Activated CD8-positive, alpha-beta memory T cell treated with anti-CD3 and anti-CD28 coated beads, Interleukin-2, amount 50 U/mL, for 48 hours (primary cell): ENCODE measurements at regions not wholly inside any gene's neighbourhood (a gene's known extent, or its start where the extent isn't known, plus 50 kb on each side); places are given as distances from the start of the nearest gene placed in this dataset.

Experiments
- DNase-seq: peaks from one replicate; pipeline ENCODE4 v3.0.0-alpha.2; 2020

DNA sequence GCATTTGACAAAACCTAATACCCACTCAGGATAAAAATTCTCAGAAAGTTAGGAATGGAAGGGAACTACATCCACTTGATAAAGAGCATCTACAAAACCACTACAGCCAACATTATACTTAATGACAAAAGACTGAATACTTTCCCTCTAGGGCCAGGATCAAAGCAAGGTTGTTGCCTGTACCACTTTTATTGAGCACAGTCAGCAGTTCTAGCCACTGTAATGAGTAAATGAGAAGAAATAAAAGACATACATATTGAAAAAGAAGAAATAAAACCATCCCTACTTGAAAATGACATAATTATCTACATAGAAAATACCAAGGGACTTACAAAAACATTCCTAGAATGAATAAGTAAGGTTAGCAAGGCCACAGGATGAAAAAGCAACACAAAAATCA is 194.8 kb upstream of the ZNF507 start:
- no peak for DNase-seq

- no peak for DNase-seq
These were observed 191.0 kb upstream of the ZNF507 start for GRCh38 chr19:32154418-32154817.

- no peak for DNase-seq
These were observed 180.9 kb upstream of the ZNF507 start for GRCh38 chr19:32164384-32164992.

DNA sequence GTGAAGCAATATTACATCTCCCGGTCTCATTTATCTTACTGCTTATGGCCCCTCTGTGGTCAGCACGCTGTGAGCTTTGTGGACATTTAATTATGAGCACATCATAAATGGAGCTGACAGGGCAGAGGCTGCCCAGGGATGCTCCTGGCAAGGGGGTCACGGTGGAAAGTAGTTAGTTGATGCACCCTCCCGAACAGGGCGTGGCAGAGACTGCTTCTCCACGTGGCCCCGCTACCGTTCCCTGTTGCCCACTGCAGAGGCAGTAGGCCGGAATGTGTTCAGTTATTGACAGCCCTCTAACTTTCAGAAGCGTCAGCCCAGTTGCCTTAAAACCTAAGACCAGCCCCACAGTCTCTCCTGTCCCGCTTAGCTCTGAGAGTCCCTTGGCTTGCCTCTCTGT is 180.3 kb upstream of the ZNF507 start:
- DNase-seq = no peak

- no peak for DNase-seq
These were observed 179.7 kb upstream of the ZNF507 start for GRCh38 chr19:32165750-32166149.

GRCh38 chr19:32166238-32166637 is 179.2 kb upstream of the ZNF507 start:
- no peak for DNase-seq

GRCh38 chr19:32168111-32168510 is 177.3 kb upstream of the ZNF507 start:
- DNase-seq = no peak

DNA sequence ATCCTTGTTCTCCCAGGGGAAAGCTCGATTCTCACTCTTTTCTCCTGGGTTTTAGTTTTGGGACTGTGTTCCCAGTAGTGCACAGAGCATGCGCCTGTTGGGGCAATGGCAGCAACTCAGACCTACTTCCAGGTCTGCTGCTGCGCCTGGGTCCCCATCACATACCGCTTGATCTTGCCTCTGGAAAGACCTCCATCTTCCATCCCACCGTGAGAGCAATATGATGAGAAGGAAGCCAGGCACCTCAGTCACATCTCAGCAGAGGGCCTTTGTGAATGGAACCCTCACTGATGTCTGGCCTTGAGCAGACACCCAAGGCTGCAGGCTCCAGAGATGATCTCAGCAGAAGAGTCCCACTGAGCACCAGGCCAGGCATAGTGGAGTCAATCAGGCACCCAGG is 176.8 kb upstream of the ZNF507 start:
- no peak for DNase-seq

GRCh38 chr19:32171719-32172151 is 173.7 kb upstream of the ZNF507 start:
- no peak for DNase-seq

DNA sequence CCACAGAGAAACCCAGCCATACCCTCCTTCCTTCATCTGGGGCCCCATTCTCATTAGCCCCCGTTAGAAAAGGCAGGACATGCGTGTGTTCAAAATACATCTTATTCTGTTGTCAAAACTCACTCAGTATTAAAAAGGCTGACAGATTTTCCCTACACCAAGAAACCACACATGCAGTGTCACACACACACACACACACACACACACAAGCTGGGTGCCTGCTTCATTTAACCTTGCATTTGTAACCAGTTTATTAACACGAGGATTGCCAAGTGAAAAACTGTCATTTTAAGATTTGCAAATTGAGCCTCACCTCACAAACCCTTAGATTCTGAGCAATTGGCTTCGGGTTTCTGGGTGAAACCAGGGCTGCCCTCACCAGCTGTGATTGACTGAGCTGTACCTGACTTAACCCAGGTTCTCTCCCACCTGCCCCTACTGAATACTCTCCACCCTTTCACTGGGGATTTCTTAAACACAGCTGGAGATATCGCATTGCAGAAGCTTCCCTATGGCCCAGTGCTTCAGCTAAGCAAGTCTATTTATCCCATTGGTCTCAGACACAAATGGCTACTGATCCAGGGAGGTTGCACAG is 172.7 kb upstream of the ZNF507 start:
- DNase-seq = no peak

GRCh38 chr19:32173836-32174235 is 171.6 kb upstream of the ZNF507 start:
- DNase-seq = no peak

- no peak for DNase-seq
These were observed 170.9 kb upstream of the ZNF507 start for GRCh38 chr19:32174386-32175113.

GRCh38 chr19:32176591-32176990 is 168.8 kb upstream of the ZNF507 start:
- no peak for DNase-seq

DNA sequence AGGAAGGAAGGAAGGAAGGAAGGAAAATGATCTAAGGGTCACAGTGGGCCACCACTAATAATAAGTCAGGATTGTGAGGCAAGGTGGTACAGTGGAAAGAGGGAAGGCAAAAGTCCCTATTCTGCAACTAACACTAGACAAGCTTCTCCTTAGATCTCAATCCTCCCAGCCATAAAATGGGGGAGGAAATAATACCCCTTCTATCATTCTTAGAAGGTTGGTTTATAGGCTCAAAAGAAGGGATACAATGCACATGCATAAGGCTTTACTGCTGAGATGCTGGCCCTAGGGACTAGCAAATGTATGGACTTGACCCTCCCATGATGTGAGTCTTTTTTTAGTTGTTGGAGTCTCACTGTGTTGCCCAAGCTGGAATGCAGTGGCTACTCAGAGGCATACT is 167.7 kb upstream of the ZNF507 start:
- no peak for DNase-seq

GRCh38 chr19:32178401-32178800 is 167.0 kb upstream of the ZNF507 start:
- DNase-seq = no peak

GRCh38 chr19:32178956-32179355 is 166.5 kb upstream of the ZNF507 start:
- DNase-seq = no peak

DNA sequence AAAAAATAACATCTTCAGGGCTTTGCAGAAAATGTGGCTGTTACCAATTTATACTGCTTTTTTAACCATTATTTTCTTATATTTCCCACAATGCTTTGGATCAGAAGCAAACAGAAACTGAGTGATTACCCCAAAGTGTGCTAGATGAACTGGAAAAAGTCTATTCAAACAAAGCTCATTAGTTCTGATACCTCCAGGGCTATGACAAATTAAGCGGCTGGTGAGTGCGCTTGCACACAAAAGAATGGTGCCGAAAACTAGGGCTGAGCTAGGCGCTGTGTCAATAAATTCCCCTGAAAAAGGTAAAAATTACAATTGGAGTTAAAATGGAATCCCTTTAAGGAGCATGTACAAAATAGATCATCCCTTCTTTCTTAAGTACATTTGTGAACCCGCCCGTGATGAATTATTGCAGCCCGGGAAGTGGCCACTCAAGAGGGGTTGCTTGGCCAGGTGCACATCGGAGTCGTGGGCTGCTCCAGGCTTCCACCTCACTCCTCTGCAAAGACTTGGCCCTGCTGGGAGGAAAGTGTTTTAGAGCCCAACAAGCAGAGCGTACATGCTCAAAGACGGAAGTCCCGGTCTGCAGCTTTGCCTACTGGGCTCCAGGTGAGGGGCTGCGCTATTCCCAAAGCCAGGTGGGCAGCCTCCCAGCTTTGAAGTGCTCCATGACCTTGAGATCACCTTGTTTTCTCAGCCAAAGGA is 164.0 kb upstream of the ZNF507 start:
- DNase-seq = no peak

GRCh38 chr19:32186542-32187330 is 158.7 kb upstream of the ZNF507 start:
- DNase-seq = no peak

DNA sequence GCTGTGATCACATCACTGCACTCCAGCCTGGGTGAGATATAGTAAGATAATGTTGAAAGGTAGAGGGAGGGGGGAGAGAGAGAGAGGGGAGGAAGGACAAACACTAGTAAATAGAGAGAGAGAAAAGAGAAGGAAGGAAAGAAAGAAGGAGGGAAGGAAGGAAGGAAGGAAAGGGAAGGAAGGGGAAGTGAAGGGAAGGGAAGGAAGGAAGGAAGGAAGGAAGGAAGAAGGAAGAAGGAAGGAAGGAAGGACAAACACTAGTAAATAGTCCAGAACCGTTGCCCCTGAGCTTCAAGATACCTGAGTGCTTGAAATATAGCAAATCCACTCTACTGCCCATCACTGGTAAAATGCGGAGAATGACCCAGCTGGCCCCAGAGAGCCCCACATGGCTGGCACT is 156.5 kb upstream of the ZNF507 start:
- DNase-seq = no peak

- no peak for DNase-seq
These were observed 155.3 kb upstream of the ZNF507 start for GRCh38 chr19:32189956-32190706.

- no peak for DNase-seq
These were observed 153.5 kb upstream of the ZNF507 start for GRCh38 chr19:32191921-32192320.
